GM12872 (cell line): ENCODE measurements at regions not wholly inside any gene's neighbourhood (a gene's known extent, or its start where the extent isn't known, plus 50 kb on each side); places are given as distances from the start of the nearest gene placed in this dataset.

Experiments used
- CTCF ChIP-seq: IDR thresholded peaks from 3 replicates; pipeline ENCODE4 v1.5.1; 2011; ENCODE audit warnings: low read depth, mild to moderate bottlenecking, low read length, moderate library complexity; ENCODE audit not compliant: insufficient read depth

GRCh38 chr15:47824147-47824546 lies 106.8 kb downstream of the SEMA6D start:
- TF ChIP-seq CTCF = no peak

DNA sequence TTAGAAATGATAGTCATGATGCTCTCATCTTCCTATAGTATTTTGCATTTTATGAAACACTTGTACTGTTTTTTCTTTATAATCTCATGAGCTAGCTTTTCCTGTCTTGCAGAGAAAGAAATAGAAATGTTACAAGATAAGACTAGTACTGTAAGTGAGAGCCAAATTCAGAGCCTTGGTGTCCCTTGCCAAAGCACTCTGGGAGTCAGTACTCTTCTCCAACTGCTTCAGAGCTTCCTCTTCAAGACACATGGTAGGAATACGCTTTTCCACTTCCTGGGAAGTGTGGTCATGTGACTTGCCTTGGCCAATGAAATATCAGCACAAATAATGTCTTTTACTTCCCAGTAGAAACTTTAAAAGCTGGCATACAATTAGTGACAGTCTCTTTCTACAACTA lies 112.4 kb downstream of the SEMA6D start:
- no peak for TF ChIP-seq CTCF

- TF ChIP-seq CTCF = no peak
Observed at GRCh38 chr15:47834093-47834492, 116.8 kb downstream of the SEMA6D start.

DNA sequence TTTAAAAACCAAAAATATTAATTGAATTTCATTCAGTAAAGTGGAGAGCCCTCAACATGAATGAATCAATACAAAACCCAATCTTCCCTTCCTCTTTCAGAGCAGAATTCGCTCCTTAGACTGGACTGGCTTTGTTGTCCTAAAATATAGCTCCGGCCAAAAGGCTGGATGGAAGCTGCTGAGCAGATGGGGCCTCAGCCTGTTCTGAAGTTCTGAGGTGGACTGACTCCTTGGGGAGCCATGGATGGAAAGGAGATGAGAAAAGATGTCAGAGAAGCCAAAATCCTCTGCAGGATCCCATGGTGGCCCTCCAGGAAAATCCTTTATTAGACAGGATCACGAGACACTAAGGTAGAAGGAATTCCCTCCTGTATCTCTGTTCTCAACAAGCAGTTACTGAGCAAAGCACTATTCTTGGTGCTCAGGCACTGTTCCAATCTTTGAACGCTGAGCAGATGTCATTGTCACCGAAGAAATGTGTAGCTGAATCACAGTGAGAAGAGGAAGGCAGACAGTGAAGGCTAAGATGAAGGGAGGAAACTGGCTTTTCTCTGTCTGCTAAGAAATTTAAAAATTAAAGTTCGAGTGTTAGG lies 122.0 kb downstream of the SEMA6D start:
- TF ChIP-seq CTCF = no peak

- TF ChIP-seq CTCF = no peak
Observed at GRCh38 chr15:47843124-47843663, 125.9 kb downstream of the SEMA6D start.

DNA sequence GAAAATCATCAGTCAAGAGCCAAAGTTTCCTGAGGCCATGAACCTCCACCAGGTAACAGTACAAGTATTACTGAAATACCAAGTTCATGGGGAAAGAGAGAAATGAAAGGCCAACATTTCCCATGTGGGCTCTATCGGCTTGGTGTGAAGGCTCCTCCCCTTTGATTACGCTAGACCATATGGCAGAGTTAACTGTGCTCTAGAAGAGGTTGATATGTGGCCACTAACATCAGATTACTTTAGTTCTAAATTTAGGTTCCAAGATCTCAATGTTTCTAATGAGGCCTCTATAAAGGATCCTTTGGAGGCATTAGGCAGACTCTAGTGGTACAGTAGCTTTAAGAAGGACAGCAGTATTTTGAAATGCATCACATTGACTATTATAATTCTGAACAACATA lies 127.1 kb downstream of the SEMA6D start:
- TF ChIP-seq CTCF = no peak

GRCh38 chr15:47846128-47846868 lies 129.0 kb downstream of the SEMA6D start:
- TF ChIP-seq CTCF = no peak
